NCI-H1092 treated with DMSO at 0.1 percent for 48 hours (cell line): ENCODE measurements at regions not wholly inside any gene's neighbourhood (a gene's known extent, or its start where the extent isn't known, plus 50 kb on each side); places are given as distances from the start of the nearest gene placed in this dataset.

Experiments
- DNase-seq: peaks from one replicate; lab custom pipeline; 2025; lab: John Stamatoyannopoulos, UW

GRCh38 chr20:22916021-22916842 is 118.9 kb upstream of the SSTR4 start:
- DNase-seq, result no peak

GRCh38 chr20:22918286-22918983 is 116.7 kb upstream of the SSTR4 start:
- peak; percentile 51 for DNase-seq

GRCh38 chr20:22920898-22921297 is 114.2 kb upstream of the SSTR4 start:
- no peak for DNase-seq

GRCh38 chr20:22921595-22922421 is 113.3 kb upstream of the SSTR4 start:
- no peak for DNase-seq

DNA sequence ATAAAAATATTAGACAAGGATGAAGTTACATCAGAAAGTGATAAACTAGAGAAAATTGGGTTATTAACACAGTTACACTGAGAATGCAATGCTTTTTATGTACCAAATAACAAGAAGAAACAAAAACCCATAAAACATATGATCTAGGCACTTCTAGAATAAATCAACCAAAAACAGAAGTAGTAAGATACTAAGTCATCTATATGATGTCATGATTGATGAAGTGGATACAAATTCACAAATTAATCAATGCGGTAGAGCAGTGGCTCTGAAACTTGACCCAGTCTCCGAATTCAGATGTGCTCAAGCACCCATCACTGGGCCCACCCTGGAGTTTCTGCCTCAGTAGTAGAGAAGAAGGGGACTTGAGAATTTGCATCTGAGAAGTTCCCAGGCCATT is 112.1 kb upstream of the SSTR4 start:
- DNase-seq, result no peak

DNA sequence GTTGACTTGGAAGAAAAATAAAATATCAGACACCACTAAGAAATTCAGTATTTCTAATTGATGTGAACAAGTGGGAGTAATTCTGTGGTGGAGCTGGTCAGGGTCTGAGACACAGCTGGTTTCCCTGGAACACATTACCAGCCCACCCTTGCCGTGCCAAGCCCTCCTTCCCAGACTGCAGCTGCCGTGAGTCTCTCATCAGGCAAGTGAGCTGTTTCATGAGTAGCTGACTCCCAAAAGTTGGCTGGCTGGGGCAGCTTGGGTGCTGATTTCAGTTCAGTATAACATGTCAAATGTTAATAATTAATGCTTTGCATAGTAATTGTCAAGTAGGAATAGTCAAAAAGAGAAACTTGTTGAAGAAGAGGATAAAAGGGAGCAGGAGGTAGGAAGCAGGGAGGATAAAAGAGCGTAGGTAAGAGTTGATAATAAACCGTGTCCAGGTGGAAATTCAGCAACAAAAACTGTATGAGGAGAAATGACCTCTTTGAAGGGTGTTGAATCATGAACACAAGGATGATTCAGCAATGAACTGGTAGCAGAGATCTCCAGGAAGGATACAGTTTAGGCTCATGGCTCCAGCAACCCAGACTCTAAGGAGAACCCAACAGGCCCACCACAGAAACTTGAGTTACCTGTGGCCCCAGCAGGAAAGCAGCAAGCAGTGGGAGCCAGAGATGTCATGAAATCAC is 110.9 kb upstream of the SSTR4 start:
- no peak for DNase-seq

DNA sequence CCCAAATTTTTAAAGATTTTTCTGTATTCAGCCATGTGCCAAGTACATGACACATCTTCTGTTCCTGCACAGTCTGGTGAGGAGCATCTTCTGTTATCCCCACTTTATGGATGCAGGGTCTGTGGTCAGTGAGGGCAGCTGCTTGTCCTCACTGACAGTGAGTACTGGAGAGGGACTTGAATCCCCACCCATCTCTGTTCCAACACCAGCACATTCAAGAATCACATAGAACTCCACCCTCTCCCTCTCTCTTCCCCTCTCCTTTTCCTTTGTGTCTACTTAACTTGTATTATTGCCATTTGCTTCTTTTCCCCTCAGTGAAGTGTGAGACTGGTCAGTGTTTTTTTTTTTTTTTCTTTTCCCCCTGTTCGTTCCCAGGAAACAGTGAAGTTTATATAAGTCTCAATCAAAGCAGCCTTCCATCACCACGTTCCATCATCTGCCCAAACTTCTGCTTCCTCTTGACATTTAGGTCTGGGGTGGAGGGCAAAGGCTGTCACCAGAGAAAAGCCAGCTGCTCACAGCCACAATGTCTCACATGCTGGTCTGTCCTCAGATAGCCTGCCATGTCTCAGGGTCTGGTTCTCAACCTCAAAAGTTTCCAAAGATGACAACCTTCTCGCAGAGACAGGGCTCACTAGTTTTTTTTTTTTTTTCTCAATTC is 110.0 kb upstream of the SSTR4 start:
- DNase-seq, result no peak

DNA sequence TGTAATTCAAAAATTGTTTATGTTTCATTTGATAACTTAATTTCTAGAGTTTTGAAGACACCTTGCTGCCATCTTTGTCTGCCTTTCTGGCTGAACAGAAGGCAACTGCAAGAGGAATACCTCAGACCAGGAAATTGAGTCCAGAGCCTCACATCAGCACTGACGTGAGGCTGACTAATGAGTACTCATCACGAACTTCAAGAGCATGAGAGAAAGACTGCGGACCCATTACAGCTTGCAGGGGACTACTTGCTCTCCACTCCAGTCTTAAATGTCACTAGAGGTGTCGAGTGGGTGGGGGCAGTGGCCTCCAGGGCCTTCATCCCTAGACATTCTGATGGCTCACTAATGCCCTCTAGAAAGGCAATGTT is 109.5 kb upstream of the SSTR4 start:
- DNase-seq, result no peak

DNA sequence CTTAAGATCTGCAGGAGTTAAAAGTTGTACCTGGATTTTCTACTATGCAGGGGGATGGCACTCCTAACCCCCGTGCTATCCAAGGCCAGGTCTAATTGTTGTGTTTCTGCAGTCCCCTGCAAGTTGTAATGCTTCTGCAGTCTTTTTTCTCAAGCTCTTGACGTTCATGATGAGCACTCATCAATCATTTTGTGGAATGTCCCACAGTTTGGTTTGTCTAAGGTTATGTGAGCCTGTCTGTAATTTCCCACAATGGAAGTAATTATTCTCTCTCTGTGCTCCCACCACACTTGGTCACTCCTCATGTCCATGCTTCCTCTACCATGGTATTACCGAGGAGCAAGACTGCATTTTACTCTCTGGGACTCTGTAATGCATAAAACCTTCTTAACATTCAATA is 107.6 kb upstream of the SSTR4 start:
- no peak for DNase-seq

DNA sequence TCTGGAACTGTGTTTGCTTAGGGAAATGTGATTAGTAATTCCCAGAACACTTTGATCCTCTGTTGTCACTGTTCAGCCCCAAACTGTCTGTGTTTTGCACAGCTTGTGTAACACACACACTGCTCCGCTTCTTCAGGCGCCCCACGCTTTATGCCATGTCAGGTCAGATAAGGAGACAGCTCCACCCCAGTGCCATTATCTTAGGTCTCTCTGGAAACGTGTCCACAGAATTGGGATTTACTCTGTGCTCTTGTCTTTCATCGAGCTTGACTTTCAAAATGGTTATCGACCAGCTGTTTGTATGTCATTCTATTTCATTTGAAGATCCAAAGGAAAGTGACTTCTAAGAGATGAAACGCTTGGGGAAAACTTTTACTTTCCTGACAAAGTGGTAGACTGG is 106.4 kb upstream of the SSTR4 start:
- DNase-seq, result no peak

- DNase-seq, result no peak
Measured at GRCh38 chr20:22929661-22930060, 105.5 kb upstream of the SSTR4 start.

DNA sequence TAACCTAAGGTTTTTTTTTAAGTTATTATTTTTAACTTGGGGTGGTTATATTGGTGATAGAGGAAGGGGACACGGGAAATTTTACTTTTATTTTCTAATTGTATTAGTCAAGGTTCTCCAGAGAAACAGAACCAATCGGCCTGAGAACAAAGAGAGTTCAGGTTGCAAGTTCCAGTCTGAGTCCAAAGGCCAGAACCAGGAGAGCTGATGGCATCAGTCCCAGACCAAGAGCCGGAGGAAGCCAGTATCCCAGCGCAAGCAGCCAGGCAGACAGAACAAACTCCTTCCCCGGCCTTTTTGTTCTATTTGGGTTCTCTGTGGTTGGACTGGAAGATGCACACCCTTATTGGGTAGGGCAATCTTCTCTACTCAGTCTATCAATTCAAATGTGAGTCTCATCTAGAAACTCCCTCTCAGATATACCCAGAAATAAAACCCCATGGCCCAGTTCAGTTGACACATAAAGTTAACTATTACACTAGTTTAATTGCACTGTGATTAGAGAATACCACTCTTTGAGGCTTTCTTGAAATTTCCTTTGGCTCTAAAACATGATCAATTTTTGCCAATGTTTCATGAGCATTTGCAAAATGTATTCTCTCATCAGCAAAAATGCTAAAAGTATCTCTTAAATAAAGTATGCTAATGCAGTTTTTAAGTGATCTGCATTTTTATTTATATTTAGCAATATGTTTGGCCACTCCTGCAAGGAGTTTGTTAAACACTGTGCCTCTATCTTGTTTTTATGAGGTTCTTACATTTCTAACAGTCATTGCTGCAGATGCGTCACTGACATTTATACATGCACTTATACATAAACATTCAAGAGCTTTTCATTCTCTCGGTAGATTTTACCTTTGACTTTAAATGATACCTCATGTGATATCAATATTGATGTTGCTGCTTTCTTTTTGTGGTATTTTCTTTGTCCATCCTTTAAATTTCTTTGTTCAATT is 103.2 kb upstream of the SSTR4 start:
- no peak for DNase-seq

GRCh38 chr20:22939181-22939580 is 95.9 kb upstream of the SSTR4 start:
- no peak for DNase-seq

DNA sequence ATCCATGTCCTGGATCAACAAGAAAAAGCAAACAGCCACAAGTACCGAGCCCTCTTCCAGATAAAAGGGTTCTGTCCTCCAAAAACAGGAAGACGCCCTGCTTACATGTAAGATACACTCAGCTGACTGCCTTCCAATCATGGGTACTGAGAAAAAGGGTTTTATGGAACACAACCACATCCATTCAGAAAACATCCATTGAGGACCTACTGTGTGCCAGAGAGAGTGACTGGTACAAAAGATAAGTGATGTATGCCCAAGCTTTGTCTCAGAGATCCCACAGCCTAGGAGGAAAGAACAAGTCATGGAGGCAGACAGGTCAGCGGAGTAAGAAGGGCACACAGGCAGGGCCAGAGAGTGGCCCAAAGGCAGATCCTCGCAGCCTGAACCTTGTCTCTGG is 94.8 kb upstream of the SSTR4 start:
- DNase-seq, result no peak

- no peak for DNase-seq
Measured at GRCh38 chr20:22941550-22941949, 93.6 kb upstream of the SSTR4 start.

DNA sequence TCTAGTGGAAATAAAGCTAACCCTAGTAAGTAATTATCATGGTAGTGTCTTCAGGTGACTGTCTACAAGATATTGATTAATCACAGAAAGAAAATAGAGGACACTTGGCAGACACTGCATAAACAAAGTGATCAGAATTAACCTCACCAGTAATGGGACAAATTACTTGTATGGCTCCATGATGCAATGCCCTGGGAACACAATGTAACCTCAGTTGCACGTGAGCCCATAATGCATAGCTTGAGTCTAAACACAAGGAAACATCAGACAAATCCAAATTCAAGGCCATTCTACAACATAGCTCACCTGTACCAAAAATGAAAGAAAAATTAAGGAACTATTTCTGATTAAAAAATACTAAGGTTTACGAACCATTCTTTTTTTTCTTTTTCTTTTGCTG is 92.4 kb upstream of the SSTR4 start:
- no peak for DNase-seq

DNA sequence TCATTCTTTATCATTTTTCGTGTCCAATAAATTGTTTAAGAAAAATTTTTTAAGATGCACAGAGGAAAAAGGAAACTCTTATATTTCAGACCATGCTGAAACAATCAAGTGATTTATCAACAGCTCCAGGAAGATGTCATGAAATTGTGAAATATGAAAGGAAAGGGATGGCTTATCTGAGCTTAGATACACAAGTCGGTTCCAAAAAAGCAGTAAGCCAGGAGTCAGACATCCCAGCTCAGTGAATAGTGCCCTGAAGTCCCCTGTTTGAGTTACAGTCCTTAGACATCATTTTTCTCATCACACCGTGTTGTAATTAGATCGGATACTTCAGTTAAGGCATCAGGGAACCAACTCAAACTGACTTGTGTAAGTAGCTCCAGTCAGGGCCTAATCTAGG is 91.0 kb upstream of the SSTR4 start:
- DNase-seq, result no peak

DNA sequence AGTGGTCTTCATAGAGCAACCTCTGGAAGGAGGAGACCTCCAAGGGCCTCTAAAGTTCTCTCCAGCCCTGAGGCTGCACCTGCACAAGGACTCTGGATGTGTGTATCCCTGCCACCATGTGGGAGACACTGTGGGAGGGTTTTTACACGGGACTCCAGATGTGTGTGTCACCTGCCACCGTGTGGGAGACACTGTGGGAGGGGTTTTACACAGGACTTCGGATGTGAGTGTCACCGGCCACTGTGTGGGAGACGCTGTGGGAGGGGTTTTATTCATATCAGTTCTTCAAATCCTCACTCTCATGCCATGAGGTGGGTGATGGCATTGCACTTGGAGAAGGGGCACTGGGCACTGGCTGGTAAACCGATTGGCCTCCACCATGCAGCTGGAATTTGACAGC is 90.2 kb upstream of the SSTR4 start:
- no peak for DNase-seq

DNA sequence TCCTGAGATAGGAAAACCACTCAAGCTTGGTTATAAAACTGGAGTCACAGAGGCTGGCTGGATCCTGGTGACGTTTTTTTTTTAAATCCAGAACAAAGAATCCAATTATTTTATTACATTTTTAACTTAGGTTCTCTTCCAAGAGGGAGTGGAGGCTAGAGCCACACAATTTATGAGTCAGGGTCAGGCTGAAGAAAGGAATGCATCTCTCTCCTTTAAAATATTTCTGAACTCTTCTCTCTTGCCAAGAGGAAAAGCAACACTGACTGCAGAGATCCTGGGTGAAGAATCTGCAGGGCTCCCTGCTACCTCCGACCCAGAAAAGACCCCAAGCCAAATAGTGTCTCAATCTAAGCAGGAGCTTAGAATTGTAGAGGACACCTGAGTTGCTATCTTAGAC is 88.5 kb upstream of the SSTR4 start:
- no peak for DNase-seq

GRCh38 chr20:22949331-22950109 is 85.6 kb upstream of the SSTR4 start:
- DNase-seq, result no peak
